Panc1 (cell line): ENCODE measurements at regions not wholly inside any gene's neighbourhood (a gene's known extent, or its start where the extent isn't known, plus 50 kb on each side); places are given as distances from the start of the nearest gene placed in this dataset.

Experiments
- ATAC-seq: fragments of 200-7000 bp; cut with Tn5 transposase; 2 replicates; pipeline ENCODE4 v1.9.1; 2020; ENCODE audit warnings: mild to moderate bottlenecking, moderate library complexity
- BruUV-seq: library from RNA; stranded (reverse); fragments of 400-500 nt; replicated peaks from 2 replicates; lab custom pipeline; 2021; lab: Mats Ljungman, UMichigan
- CTCF ChIA-PET: fragments of 300-600 bp; sonication (Branson Sonifier 250); formaldehyde crosslinking; loops from one replicate; lab custom pipeline; 2022; ENCODE audit warnings: antibody characterized with exemption; lab: Charles Lee
- POLR2A ChIA-PET: fragments of 300-600 bp; sonication (Branson Sonifier 250); formaldehyde crosslinking; loops from one replicate; lab custom pipeline; 2022; ENCODE audit warnings: antibody characterized with exemption; lab: Charles Lee
- DNase-seq: peaks from one replicate; pipeline ENCODE4 v3.0.0-alpha.2; 2010; ENCODE audit warnings: low read depth, low spot score
- H3K27ac ChIP-seq: 2 replicates; pipeline ENCODE4 v1.5.1; 2011; ENCODE audit warnings: mild to moderate bottlenecking, low read length, inconsistent platforms
- H3K27me3 ChIP-seq: fragments of 200-500 bp; sonication (Bioruptor generic); 2 replicates; pipeline ENCODE4 v1.6.0; 2014; ENCODE audit warnings: low read length, inconsistent platforms; ENCODE audit not compliant: control insufficient read depth, insufficient read depth
- H3K36me3 ChIP-seq: fragments of 200-500 bp; sonication (Bioruptor generic); 2 replicates; pipeline ENCODE4 v1.5.1; 2014; ENCODE audit warnings: inconsistent platforms, mild to moderate bottlenecking, low read length, moderate library complexity; ENCODE audit not compliant: control insufficient read depth, insufficient read depth
- H3K4me1 ChIP-seq: 2 replicates; pipeline ENCODE4 v1.5.1; 2011; ENCODE audit warnings: inconsistent platforms, mild to moderate bottlenecking, low read length, moderate library complexity; ENCODE audit not compliant: control insufficient read depth, insufficient read depth
- H3K4me3 ChIP-seq, 2 experiments: 2 replicates each; pipeline ENCODE4 v1.5.1; 2011 to 2012; ENCODE audit warnings: low read depth in 2 of 2, low read length in 2 of 2, mild to moderate bottlenecking in 2 of 2, inconsistent platforms in 1 of 2, moderate library complexity in 1 of 2
- H3K9me3 ChIP-seq: fragments of 200-500 bp; sonication (Bioruptor generic); 2 replicates; pipeline ENCODE4 v1.5.1; 2014; ENCODE audit warnings: low read depth, mild to moderate bottlenecking, inconsistent platforms, low read length, moderate library complexity; ENCODE audit not compliant: control insufficient read depth, insufficient read depth
- POLR2AphosphoS5 ChIP-seq: IDR thresholded peaks from 2 replicates; pipeline ENCODE4 v1.6.1; 2012; ENCODE audit warnings: mild to moderate bottlenecking, low read depth, low read length, moderate library complexity
- REST ChIP-seq, 2 experiments: IDR thresholded peaks; 2 replicates each; pipeline ENCODE4 v1.6.1; 2011 to 2012; ENCODE audit warnings: low read depth in 2 of 2, control low read depth in 1 of 2, low read length in 1 of 2, mild to moderate bottlenecking in 1 of 2, moderate library complexity in 1 of 2; ENCODE audit not compliant: insufficient read depth in 1 of 2
- SIN3A ChIP-seq: IDR thresholded peaks from 2 replicates; pipeline ENCODE4 v1.6.1; 2012; ENCODE audit warnings: low read depth, mild to moderate bottlenecking, low read length, moderate library complexity, borderline replicate concordance; ENCODE audit not compliant: insufficient read depth
- TCF7L2 ChIP-seq: IDR thresholded peaks from 2 replicates; pipeline ENCODE4 v1.6.1; 2011; ENCODE audit warnings: mild to moderate bottlenecking, low read depth, low read length, inconsistent platforms
- in situ Hi-C: cut with HindIII; loops from 2 replicates; pipeline ENCODE4 v1.10.0; 2016; ENCODE audit warnings: low sequenced_read_pairs, low pct_unique_long_range_greater_than_20kb
- intact Hi-C: fragments of 100-400 bp; cut with micrococcal nuclease; formaldehyde crosslinking; loops from one replicate; pipeline ENCODE4 v1.10.0; 2022; ENCODE audit not compliant: unreplicated experiment
- TF ChIP-seq, protein P1 (sequence below): fragments of 450-650 bp; IDR thresholded peaks from 2 replicates; pipeline ENCODE4 v1.5.1; 2017; ENCODE audit warnings: mild to moderate bottlenecking

- in situ Hi-C loops: no loop called here
- no TSS peak for BruUV-seq
- ChIA-PET CTCF (no interaction called here), POLR2A (no interaction called here)
- Histone ChIP-seq H3K9me3 (no peaks in the 10 kb centered on the region), H3K4me1 (no peaks in the 10 kb centered on the region), H3K4me3 (no peak overlapping the region), H3K36me3 (no peaks in the 10 kb centered on the region), H3K27ac (no peak overlapping the region), H3K27me3 (no peaks in the 10 kb centered on the region)
- TF ChIP-seq, protein P1, sequence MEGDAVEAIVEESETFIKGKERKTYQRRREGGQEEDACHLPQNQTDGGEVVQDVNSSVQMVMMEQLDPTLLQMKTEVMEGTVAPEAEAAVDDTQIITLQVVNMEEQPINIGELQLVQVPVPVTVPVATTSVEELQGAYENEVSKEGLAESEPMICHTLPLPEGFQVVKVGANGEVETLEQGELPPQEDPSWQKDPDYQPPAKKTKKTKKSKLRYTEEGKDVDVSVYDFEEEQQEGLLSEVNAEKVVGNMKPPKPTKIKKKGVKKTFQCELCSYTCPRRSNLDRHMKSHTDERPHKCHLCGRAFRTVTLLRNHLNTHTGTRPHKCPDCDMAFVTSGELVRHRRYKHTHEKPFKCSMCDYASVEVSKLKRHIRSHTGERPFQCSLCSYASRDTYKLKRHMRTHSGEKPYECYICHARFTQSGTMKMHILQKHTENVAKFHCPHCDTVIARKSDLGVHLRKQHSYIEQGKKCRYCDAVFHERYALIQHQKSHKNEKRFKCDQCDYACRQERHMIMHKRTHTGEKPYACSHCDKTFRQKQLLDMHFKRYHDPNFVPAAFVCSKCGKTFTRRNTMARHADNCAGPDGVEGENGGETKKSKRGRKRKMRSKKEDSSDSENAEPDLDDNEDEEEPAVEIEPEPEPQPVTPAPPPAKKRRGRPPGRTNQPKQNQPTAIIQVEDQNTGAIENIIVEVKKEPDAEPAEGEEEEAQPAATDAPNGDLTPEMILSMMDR: 0 out of 2 replicates have a peak, but pooled peaks have one; percentile 5
- TF ChIP-seq POLR2AphosphoS5: no peak
- no peak for ATAC-seq
- intact Hi-C loops: no loop called here
- no peak for DNase-seq
These were observed 93.3 kb upstream of the ELMO1 start for GRCh38 chr7:37541810-37542443.

DNA sequence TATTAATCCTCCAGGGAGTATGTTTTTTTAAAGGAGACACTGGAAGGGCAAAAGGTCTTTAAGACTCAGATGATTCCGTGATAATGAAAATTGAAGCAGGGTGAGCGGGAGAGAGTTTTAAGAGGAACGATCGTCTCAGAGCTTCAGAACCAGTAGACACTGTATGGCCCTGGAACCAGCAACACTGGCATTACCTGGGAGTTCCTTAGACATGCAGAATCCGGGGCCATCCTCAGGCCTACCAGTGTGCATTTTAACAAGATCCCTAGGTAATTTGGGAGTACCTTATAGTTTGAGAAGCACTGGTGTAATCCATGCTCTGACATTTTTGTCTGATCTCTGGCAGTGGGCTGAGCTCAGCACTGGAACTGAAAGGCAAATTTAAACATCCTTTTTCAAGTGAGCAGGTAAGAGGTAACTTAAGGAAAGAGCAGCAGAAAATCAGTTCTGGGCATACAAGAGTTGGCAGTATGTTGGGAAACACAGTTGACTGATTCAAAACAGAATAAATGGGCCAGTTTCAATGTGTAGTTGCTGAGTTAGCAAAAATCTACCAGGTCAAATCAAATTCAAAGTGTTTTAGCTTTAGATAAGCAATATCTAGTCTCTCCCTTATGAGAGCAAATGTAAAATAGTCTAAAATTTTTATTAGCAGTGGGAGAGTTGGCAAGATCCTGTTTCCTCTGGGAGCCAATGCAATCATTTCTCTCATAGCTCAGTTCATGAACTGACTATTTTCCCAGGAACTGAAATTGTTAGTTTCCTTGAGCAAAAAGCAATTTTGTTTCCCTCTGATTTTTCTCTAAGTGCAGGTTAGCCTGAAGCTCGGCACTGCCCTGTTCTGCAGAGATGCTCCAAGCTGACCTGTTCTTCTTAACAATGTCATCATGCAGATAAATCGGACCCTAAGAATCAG lies 97.2 kb upstream of the ELMO1 start:
- Histone ChIP-seq H3K27me3 (no peaks in the 10 kb centered on the region), H3K9me3 (no peaks in the 10 kb centered on the region), H3K4me1 (no peaks in the 10 kb centered on the region), H3K36me3 (no peaks in the 10 kb centered on the region), H3K4me3 (no peak overlapping the region), H3K27ac (no peak overlapping the region)
- intact Hi-C loops (no loop called here), in situ Hi-C loops (no loop called here)
- ChIA-PET POLR2A (no interaction called here), CTCF (interaction anchor here (0.6 kb wide), 1 partner anchor 312 kb away, joined by 3 read pairs; no protein-coding TSS in a partner anchor)
- no TSS peak for BruUV-seq
- DNase-seq (no peak), ATAC-seq (no peak)
- TF ChIP-seq, protein P1: no peak
- no peak for TF ChIP-seq TCF7L2
- no peak for TF ChIP-seq POLR2AphosphoS5
- no peak for TF ChIP-seq REST (IDR thresholded peaks at IDR 0.05; ENCODE audit: insufficient read depth in 1 of 2, low read depth in 2 of 2, low read length in 1 of 2)
- TF ChIP-seq SIN3A: no peak
